Suprapubic skin (tissue), 3 donors: ENCODE measurements at regions not wholly inside any gene's neighbourhood (a gene's known extent, or its start where the extent isn't known, plus 50 kb on each side); places are given as distances from the start of the nearest gene placed in this dataset.

ENCODE experiments used
- CTCF ChIP-seq, 2 donors: fragments of 200-600 bp in 1 of 2; fragments of 450-650 bp in 1 of 2; sonication (generic) in 1 of 2; IDR thresholded peaks; one replicate each; pipeline ENCODE4 v1.5.1; 2016 to 2019; ENCODE audit warnings: antibody characterized with exemption in 2 of 2, mild to moderate bottlenecking in 1 of 2, moderate library complexity in 1 of 2
- EP300 ChIP-seq: sonication (generic); formaldehyde crosslinking; IDR thresholded peaks from one replicate; pipeline ENCODE4 v1.6.1; 2017; ENCODE audit warnings: antibody characterized with exemption
- POLR2A ChIP-seq, 2 donors: fragments of 450-650 bp; IDR thresholded peaks; one replicate each; pipeline ENCODE4 v1.6.1; 2017; ENCODE audit warnings: antibody characterized with exemption in 2 of 2, mild to moderate bottlenecking in 2 of 2, moderate library complexity in 2 of 2

- TF ChIP-seq POLR2A (IDR thresholded peaks at IDR 0.05) (no peak), CTCF (IDR thresholded peaks at IDR 0.05) (no peak), EP300 (no peak)
These were observed 248.5 kb downstream of the ATP23 start for GRCh38 chr12:58189893-58190292.
